NCI-H748 treated with DMSO at 0.1 percent for 48 hours (cell line): ENCODE measurements at regions not wholly inside any gene's neighbourhood (a gene's known extent, or its start where the extent isn't known, plus 50 kb on each side); places are given as distances from the start of the nearest gene placed in this dataset.

ENCODE experiments used
- DNase-seq: peaks from one replicate; lab custom pipeline; 2025; lab: John Stamatoyannopoulos, UW

- no peak for DNase-seq
Observed at GRCh38 chr4:37737466-37737865, 51.3 kb upstream of the RELL1 start.
